ENCODE measurements at regions not wholly inside any gene's neighbourhood (a gene's known extent, or its start where the extent isn't known, plus 50 kb on each side); places are given as distances from the start of the nearest gene placed in this dataset.

DNA sequence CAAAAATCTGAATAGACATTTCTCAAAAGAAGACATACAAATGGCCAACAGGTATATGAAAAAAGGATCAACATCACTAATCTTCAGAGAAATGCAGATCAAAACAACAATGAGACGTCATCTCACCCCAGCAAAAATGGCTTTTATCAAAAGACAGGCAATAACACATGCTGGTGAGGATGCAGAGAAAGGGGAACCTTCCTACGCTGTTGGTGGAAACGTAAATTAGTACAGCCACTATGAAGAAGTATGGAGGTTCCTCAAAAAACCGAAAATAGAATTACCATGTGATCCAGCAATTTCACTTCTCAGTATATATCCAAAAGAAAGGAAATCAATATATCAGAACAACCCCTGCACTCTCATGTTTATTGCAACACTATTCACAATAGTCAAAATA lies 65.1 kb upstream of the ATP1B1 start:
- no peaks in the 10 kb centered on the region for H3K79me2 ChIP-seq (ENCODE audit: insufficient read depth, low read length)
- no peaks in the 10 kb centered on the region for H4K20me1 ChIP-seq (ENCODE audit: insufficient read depth, low read length)
- intact Hi-C loops (cut with micrococcal nuclease; ENCODE audit: unreplicated experiment), result no loop called here
- CTCF ChIA-PET (ENCODE audit: low intra/inter-chr PET ratio, low total read pairs), result no interaction called here
- no TSS peak for BruUV-seq (replicated peaks)
- no peak for FAIRE-seq
- no peak for ATAC-seq
- 31% methylated on average over 4 of the region's 4 CpGs for WGBS (ENCODE audit: low lambda C conversion rate)
- H2AFZ ChIP-seq (ENCODE audit: low read length), result no peak overlapping the region
- TF ChIP-seq ZFP36L1 (CRISPR knock-in tag; IDR thresholded peaks at IDR 0.05) (no peak), ZFP90 (CRISPR knock-in tag; IDR thresholded peaks at IDR 0.05; ENCODE audit: borderline replicate concordance) (no peak), MEIS2 (CRISPR knock-in tag; IDR thresholded peaks at IDR 0.05) (no peak), MTF2 (CRISPR knock-in tag; IDR thresholded peaks at IDR 0.05; ENCODE audit: borderline replicate concordance) (no peak), ZNF543 (CRISPR knock-in tag; IDR thresholded peaks at IDR 0.05) (no peak), NFE2L1 (CRISPR knock-in tag; IDR thresholded peaks at IDR 0.05; ENCODE audit: borderline replicate concordance) (no peak), ZNF839 (CRISPR knock-in tag; IDR thresholded peaks at IDR 0.05; ENCODE audit: borderline replicate concordance) (no peak), HMG20B (CRISPR knock-in tag; conservative IDR thresholded peaks at IDR 0.05) (no peak), ZNF724P (CRISPR knock-in tag; IDR thresholded peaks at IDR 0.05; ENCODE audit: borderline replicate concordance) (no peak), HNRNPH1 (optimal IDR thresholded peaks at IDR 0.05; ENCODE audit: low read depth, low read length) (no peak), ZNF20 (CRISPR knock-in tag; IDR thresholded peaks at IDR 0.05) (no peak), MATR3 (CRISPR knock-in tag; IDR thresholded peaks at IDR 0.05) (no peak), IRX3 (CRISPR knock-in tag; IDR thresholded peaks at IDR 0.05; ENCODE audit: borderline replicate concordance, low read depth) (no peak)
- no peak for DNase-seq (ENCODE audit: low spot score)
- H3K4me1 ChIP-seq (ENCODE audit: insufficient read depth, low read length), result no peaks in the 10 kb centered on the region
- H3K27ac ChIP-seq (ENCODE audit: extremely low read length, insufficient read depth, low read length), result no peak overlapping the region
- no peak overlapping the region for H3K4me2 ChIP-seq (ENCODE audit: low read depth, low read length)
- H3K4me3 ChIP-seq (replicated peaks in 1 of 3; ENCODE audit: insufficient read depth in 1 of 3, low read depth in 2 of 3, low read length in 3 of 3), result no peak overlapping the region
- H3K36me3 ChIP-seq (replicated peaks in 1 of 2; ENCODE audit: control insufficient read depth in 1 of 2, insufficient read depth in 2 of 2, low read length in 2 of 2), result no peaks in the 10 kb centered on the region
- POLR2A ChIA-PET, result no interaction called here
- H3K27me3 ChIP-seq (ENCODE audit: control insufficient read depth in 1 of 2, insufficient read depth in 2 of 2, low read length in 2 of 2), result peaks cover 0 to 9% of the 10 kb centered on the region in 2 experiments; a peak in 2 of 5 replicates
- H3K9ac ChIP-seq (ENCODE audit: insufficient read depth, low read depth, low read length), result no peak overlapping the region
- H3K9me3 ChIP-seq (ENCODE audit: low read length), result no peaks in the 10 kb centered on the region
- in situ Hi-C loops (cut with HindIII; ENCODE audit: extremely low pct_ligation_motif_present, low pct_unique_long_range_greater_than_20kb), result no loop called here
